ENCODE measurements at regions not wholly inside any gene's neighbourhood (a gene's known extent, or its start where the extent isn't known, plus 50 kb on each side); places are given as distances from the start of the nearest gene placed in this dataset.

DNA sequence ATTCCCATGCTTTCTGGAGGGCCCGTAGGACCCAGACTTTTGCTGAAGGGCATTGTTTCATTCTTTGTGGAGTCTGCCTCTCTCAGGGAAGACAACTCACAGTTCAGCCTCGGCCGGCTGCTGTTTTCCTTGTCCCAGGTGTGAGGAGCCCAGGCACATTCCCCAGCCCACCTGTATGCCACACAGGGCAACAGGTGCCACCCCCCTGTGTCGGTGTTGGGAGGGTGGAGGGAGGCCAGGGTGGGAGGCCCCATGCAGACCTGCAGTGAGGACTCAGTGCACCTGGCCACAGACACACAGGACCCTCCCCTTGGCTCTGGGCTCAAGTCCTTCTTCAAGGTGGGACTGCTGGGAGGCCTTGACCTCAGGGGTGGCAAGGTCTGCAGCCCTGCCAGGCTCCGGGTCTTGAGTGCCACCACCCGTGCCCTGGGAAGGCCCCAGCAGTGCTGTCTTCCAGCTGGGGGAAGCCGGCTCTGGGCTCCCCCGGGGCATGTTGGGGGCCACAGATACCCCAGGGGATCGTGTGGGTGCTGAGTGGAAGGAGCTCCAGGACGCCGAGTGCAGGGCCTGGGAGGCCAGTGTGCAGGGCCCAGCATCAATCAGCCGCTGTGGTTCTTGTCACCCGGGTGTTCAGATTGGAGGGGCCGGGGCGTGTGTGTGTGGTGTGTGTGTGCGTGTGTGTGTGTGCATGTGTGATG is 1286.1 kb downstream of the BRD1 start:
- no peak for DNase-seq

DNA sequence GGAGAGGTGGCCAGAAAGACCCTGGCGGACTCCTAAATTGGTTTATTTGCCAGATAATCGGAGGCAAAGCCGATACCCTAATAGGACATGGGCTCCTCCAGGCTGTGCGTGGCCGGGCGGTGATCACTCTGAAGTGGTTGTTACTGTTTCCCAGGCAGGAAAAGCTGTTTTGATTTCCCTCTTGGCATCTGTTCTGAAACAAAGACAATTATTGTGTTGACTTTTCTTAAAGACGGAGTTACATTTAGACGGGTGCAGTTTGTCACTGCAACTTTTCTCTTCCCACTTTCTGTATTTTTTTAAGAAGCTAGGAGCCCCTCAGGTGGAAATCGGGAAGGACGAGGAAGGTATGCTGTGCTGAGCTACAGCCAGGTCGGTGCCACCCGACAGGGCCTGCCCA is 1288.4 kb downstream of the BRD1 start:
- DNase-seq: no peak

GRCh38 chr22:48538291-48538820 is 1289.3 kb downstream of the BRD1 start:
- no peak for DNase-seq

- no peak for DNase-seq
Observed at GRCh38 chr22:48537343-48537680, 1290.4 kb downstream of the BRD1 start.

GRCh38 chr22:48536541-48537342 is 1290.9 kb downstream of the BRD1 start:
- DNase-seq: no peak

- DNase-seq: no peak
Observed at GRCh38 chr22:48535868-48536540, 1291.7 kb downstream of the BRD1 start.

- DNase-seq: no peak
Observed at GRCh38 chr22:48534395-48534958, 1293.2 kb downstream of the BRD1 start.

DNA sequence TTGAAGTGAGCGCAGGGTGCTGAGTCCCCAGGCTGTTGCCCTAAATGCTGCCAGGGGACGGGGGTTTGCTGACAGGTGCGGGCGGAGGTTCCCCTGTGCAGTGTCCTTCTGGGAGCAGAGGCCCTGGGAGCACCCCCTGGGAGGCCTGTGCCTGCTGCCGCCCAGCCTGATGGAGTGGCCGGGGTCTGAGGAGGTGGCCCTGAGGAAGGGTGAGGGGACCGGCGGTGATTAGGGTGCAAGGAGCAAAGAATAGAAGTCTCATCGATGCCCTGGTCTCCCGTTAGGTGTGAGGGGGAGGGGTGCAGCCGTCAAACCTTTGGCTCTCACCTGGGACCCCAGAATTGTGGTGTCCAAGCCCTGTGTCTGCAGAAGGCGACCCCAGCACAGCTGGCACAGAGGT is 1294.7 kb downstream of the BRD1 start:
- no peak for DNase-seq

DNA sequence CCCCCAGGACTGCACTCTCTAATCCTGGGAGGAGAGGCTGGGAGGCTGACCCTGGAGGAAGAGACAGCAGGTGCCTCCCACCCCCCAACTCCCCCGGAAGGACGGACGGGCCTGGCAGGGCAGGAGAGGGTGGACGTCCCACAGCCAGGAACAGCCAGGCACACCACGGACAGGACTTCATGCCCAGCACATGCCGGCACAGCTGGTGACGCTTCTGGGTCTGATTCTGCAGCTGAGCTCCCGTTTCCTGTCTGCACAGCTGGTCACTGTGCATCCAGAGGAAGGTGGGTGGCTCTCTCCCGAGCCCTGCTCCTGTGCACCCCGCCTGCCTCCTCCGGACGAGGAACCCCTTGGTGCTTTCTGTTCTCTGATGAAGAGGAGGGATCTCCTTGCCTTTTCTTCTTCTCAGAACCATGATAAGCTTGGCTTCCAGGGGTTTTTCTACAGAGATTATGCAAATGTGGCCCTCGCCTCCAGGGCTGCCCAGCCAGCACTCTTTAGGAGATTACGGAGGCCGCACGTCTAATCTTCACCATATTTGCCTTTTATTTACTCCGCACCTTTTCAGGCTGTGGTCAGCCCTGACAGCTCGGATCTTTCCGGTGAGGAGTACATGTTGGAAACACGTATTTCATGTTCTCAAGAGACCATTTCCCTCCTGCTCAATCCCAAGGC is 1295.8 kb downstream of the BRD1 start:
- no peak for DNase-seq

DNA sequence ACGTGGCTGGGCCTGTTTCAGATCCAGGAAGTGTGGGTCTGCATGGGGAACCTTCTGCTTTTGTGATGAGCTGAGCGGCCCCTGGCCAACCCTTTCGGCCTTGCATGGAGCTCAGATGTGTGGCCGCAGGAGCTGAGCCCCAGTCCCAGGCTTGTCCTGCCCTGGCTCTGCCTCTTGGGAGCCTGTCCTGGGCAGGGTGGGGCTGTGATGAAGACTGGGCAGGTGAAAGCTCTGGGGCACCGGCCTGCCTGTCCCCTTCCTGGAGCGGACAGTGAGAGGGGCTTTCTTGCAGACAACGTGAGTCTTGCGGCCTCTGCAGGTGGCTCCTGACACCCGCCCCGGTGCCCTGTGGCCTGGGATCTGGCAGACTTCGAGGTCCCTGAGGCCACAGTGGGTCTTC is 1296.6 kb downstream of the BRD1 start:
- no peak for DNase-seq

GRCh38 chr22:48530666-48531065 is 1297.0 kb downstream of the BRD1 start:
- no peak for DNase-seq

GRCh38 chr22:48528221-48528915 is 1299.3 kb downstream of the BRD1 start:
- DNase-seq: no peak

DNA sequence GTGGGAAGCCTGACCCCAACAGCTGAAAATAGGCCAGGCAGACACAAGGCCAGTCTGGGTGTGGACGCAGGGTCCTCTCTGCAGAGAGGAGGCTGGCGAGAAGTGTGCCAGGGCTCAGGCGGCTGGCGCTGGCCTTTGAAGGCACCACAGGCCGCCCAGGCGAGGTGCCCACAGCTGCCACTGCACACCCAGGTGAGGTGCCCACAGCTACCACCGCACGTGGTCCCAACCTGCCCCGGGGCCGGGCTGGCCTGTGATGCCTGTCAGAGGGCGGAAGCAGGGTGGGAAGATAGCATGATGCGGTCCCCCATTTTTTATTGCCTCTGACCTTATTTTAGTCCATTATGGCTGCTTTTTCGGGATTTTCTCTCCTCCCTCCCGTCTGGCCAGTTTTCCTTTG is 1303.9 kb downstream of the BRD1 start:
- no peak for DNase-seq

GRCh38 chr22:48523091-48523490 is 1304.6 kb downstream of the BRD1 start:
- no peak for DNase-seq

GRCh38 chr22:48522271-48522670 is 1305.4 kb downstream of the BRD1 start:
- DNase-seq: no peak

- DNase-seq: no peak
Observed at GRCh38 chr22:48520884-48521588, 1306.6 kb downstream of the BRD1 start.

- DNase-seq: no peak
Observed at GRCh38 chr22:48520207-48520606, 1307.5 kb downstream of the BRD1 start.

DNA sequence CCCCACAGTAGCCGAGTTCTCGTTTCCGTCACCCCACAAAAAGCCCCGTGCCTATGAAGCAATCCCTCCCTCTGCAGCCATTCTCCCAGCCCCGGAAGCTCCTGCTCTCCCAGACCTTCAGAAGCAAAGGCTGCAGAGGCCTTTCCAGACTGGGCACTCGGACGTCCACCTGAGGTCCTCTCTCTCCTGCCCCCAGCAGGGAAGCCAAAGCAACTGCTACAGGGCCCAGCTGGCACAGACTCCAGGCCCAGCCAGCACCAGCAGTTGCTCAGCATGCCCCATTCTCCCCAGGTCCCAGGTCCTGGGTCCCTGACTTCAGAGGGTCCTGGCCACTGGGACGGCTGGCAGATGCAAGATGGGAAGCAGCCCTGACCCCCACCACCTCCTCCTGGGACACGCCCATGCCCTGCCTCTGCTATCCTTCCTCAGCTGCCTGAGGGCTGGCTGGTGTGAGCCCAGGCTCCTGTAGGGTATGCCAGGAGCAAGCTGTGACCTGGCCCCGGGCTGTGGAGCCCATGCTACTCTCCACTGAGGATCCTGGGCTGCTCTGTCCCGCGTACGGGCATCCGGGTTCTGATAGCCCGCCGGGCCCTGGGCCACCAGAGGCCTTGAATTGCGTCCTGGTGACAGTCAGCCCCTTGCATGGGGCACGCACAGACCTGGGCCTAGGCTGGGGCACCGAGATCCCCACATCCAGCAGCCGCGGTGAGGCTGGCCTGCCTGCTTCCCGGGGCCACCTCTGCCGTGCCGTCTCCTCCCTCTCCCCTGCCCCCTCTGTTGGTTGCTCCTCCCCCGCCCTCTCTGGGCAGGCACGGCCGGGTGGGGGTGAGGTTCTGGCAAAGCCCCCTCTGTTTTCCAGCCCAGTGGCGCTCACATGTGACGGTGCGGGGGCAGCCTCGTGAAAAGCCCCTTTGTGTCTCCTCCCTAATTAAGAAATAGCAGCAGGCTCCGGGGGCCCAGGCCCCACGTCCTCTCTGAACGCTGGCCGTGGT is 1310.3 kb downstream of the BRD1 start:
- DNase-seq: no peak

GRCh38 chr22:48516571-48516970 is 1311.1 kb downstream of the BRD1 start:
- DNase-seq: no peak

- DNase-seq: no peak
Observed at GRCh38 chr22:48515571-48516200, 1312.0 kb downstream of the BRD1 start.
